GM12891 (cell line): ENCODE measurements at regions not wholly inside any gene's neighbourhood (a gene's known extent, or its start where the extent isn't known, plus 50 kb on each side); places are given as distances from the start of the nearest gene placed in this dataset.

Experiments
- POLR2A ChIP-seq: IDR thresholded peaks from 2 replicates; pipeline ENCODE4 v1.6.1; 2011; ENCODE audit warnings: low read depth, low read length, control low read depth
- POLR2AphosphoS5 ChIP-seq: IDR thresholded peaks from 2 replicates; pipeline ENCODE4 v1.6.1; 2011; ENCODE audit warnings: low read depth, low read length, control low read depth
- TAF1 ChIP-seq: IDR thresholded peaks from 2 replicates; pipeline ENCODE4 v1.6.1; 2011; ENCODE audit warnings: low read depth, low read length, control low read depth

DNA sequence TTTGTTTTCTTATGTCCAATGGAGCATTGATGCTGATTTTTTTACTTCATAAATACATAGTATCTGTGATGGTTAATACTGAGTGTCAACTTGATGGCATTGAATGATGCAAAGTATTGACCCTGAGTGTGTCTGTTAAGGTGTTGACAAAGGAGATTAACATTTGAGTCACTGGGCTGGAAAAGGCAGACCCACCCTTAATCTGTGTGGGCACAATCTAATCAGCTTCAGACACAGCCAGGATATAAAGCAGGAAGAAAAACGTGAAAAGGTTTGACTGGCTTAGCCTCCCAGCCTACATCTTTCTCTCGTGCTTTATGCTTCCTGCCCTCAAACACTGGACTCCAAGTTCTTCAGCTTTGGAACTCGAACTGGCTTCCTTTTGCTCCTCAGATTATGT lies 230.6 kb upstream of the SPRY1 start:
- no peak for TF ChIP-seq POLR2AphosphoS5
- TF ChIP-seq POLR2A = no peak
- no peak for TF ChIP-seq TAF1
